Anterior cingulate cortex (tissue), 58 donors: ENCODE measurements at regions not wholly inside any gene's neighbourhood (a gene's known extent, or its start where the extent isn't known, plus 50 kb on each side); places are given as distances from the start of the nearest gene placed in this dataset.

Experiments
- DNase-seq, 58 donors: peaks; one replicate each; lab custom pipeline; 2025; lab: John Stamatoyannopoulos, UW

DNA sequence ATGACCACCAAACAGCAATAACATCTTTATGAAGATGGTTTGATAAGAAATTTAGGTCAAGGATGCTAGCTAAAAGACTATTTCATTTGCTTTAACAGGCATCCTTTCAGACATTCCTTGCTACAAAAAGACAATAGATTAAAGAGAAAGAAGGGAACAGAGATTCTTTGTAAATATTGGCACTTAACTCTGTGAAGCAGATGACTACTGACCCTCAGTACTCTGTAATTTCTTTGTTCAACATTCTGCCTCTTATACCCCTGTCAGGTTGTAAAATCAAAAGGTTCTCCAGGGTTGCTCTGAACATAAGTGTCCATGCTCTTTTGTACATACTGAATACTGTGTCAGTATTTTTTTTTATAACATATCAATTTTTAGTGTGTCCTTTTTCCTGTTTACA lies 610.6 kb upstream of the GRAMD2B start:
- no peak for DNase-seq

DNA sequence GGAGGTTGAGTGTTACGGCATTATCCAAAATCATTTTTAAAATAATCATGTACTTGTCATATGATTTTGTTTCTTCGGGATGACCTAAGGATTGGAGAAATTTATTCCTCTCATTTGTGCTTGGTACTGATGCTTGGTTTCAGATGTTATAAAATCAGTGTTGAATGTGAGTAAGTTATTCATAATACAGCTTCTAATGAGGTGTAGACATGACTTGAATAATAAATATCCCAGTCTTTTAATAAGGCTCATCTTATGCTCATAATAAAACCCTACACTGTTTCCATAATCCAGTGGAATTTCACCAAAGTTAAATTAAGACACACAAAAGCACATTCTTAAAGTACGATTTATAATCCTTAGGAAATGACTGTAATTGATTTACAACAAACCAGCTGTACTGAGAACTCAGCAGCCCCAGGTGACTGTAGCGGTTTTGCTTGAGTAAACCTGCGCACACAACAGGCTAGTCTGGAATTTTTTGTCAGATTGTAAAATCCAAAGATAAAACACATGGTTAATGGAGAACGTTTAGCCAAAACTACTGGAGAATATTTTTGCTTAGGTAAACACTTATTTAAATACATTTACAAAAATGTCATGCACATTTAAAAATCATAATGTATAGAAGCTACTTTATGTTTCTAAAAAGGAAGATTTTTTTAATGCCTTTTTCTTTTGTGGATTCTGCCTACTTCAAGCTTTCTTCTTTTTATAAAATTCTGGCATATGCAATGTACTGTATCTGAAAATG lies 609.8 kb upstream of the GRAMD2B start:
- no peak for DNase-seq

DNA sequence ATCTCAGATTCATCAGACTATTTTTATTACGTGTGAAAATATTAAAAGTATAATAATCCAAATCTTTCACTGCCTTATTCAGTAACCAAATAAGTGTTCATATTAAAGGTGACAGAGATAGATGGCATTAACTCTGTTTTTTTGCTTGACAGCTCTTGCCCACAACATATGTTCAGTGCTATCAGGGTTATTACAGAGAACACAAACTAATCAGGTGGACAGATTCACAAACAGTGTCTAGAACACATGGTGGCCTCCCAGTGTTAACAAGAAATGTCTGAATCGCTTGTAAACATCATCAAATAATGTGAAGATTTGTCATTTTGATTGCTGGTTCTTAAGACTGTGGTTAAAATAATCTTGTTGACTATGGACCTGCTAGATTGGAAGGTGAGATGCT lies 609.1 kb upstream of the GRAMD2B start:
- no peak for DNase-seq

DNA sequence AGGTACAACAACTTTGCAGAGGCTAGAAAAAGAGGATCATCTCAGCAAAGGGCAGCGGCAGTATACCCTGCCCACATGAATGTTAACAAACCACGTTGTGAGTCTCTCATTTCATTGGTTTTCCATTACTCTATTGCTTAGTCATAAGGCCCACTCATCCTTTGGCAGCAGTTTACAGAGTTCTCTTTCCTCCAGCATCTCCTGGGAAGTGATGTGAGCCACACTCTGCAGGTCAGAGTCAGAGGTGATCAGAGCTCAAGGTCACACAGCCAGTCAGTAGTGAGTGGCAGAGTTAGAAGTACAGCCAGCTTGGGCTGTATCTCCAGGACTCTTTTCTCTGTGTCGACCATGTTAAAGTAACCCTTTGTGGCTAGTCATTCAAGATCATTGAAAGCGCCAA lies 599.6 kb upstream of the GRAMD2B start:
- no peak for DNase-seq

DNA sequence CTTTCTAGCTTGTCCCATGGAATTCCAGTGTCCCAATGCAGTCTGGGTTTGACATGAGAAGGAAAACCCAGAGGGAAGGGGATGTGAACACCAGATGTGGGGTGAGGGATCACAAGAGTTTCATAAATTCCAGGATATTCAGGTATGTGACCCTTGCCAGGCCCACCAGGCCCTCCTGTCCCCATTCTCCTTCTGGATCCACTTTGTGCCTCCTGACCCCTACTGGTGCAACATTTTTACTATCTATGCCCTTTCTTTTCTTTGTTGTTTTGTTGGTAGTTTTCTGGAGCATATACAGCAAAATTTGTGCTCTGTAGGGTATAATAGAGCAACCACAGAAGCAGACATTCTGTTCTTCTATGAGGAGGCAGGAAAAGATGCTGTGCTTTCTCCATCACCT lies 597.0 kb upstream of the GRAMD2B start:
- no peak for DNase-seq

DNA sequence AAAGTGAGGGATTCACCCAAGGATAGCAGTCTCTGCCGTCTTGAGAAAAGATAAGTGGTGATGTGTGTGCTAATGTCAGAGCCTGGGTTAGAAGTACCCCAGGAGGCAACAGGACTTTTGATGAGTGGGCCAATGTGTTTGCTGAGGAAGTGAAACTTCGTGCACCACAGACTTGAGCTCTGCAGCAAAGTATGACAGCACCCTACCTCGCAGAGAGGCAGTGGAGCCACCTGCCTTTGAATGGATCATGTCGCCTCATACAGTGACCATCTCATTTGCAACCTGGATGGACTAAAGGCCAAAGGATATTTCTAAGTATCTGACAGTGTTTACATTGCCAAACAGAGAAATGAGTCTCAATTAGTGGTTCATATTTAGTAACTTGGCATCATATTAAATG lies 593.9 kb upstream of the GRAMD2B start:
- no peak for DNase-seq

DNA sequence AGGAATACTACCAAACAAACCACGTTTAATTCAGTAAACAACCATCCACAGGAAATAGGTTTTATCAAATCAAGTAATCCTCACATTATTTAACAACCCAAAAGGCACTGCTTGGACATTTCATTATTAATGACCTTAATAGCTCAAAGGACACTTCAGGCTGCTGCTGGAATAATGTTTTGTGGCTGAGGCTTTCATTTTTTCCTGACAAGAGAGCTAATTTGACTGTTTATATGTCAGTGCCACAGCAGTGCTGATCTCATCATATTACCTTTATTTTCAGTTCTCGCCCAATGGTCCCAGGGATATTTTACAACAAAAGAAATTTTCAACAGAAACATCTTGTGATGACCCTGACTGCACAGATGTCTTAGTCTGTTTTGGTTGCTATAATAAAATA lies 589.8 kb upstream of the GRAMD2B start:
- DNase-seq: no peak

DNA sequence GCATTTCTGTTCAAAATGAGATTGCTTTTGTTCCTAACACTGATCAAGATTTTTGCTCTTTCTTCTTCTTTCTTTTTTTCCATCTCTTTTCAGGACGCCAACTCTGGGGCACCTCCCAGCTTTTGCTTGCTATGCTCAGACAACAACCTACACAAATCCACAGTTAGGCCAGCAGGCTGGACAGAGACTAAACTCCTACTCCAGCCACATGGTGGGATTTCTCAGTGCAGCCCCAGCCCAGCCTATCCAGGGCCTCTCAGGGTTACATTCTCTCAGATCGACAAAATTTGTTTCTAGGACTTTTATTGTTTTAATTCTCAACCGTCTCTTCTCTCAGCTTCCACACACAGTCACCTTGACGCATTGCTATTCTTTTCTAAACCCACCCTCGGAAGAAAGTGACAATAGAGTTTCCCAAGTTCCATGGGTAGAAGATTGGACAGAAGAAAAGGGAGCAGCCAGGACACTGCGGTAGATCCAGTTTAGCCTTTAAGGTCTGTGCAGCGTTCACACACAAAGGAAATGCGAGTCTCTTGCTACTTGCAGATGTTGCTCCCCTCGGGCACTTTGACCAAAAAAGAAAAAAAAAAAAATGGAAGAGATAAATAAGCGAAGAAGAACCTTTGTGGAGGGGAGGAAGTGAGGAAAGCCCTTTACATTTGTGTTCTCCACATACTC lies 588.6 kb upstream of the GRAMD2B start:
- DNase-seq: no peak

DNA sequence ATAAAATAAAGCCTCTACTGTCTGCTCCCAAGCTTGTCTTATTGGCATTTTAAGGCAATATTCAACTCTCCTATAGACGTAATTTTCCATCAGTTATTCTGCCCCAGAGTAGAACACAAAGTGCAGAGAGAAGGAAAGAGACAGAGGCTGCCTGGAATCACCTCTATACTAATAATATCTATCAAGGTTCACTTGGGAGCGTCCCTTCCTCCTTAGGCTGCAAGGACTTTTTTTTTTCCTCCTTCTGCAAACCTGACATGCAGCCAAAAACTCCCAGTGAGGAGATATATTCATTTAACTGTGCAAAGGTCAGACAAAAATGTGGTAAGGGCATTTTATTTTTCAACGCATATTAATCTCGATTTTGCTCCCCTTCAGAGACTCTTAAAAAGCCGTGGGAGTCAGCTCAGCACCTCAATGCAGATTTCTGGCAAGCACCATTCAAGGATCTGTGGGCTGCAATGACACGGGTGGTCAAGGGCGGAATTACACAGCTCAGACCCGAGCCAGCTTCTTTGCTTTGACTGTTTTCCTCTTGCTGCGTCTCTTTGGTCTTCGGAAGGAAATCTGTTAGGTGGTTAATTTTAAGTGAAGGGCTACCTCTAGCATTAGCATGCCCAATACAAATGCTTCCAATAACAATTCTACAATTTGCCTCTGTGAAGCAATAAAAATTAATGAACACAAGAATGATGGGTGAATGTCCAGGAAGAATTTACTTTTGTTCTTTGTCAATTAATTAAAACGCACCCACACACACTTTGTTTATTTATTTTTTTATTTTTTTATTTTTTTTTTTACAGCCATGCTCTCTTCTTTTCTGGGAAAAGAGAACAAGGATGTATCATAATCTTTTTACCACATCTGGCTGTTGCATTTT lies 587.7 kb upstream of the GRAMD2B start:
- DNase-seq: peak in 28 of 58 donors; percentile 1 to 45 (median 13)

DNA sequence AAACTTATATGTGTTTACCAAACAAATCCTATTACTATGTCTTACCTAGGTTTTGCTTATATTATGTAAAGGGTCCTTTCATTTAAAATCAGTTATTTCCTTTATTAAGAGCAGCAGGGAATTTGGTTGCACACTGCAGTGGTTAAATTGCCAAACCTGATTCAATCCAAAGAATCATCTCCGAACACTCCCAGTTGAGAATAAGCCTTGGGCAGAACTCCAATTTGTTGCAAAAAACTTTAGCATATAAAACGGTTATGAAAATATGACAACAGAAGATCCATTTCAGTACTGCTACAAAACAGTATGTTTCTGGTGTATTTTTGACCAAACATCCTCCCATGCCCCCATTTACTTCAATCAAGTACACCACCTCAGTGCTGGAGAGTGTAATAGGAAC lies 587.0 kb upstream of the GRAMD2B start:
- no peak for DNase-seq

DNA sequence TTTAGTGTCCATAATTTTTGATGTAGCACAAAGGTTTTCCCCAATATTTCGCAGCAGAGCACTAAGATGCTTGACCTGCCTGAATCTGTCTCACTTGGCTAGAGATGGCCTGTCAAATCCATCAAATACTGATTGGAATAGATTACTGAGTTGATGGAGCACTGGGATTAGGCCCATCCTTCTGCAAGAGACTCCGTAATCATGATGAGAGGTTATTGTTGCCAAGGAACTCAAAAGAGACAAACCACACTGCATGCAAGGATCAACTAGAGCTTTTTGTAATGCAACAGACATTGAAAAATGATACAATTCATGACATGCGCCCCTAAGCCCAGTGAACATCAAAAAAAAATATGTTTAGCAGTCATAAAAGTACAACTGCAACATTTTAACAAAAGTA lies 585.3 kb upstream of the GRAMD2B start:
- DNase-seq: no peak

DNA sequence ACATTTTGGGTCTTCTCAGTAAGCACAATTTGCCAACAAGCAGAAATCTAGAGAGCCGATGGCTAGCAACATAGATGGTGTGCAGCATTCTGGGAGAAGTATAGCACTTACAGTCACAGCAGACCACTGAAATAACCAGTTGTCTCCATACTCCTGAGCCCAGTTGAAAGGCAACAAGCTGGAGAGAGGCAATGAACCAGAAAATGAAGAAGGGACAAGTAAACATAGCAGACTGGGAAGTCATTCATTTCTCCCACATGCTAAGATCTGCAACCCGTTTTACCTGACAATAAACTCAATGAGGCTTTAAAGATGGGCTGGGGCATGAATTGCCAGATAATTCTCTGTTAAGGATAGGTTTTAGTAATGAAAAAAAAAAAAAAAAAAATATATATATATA lies 575.6 kb upstream of the GRAMD2B start:
- DNase-seq: no peak

DNA sequence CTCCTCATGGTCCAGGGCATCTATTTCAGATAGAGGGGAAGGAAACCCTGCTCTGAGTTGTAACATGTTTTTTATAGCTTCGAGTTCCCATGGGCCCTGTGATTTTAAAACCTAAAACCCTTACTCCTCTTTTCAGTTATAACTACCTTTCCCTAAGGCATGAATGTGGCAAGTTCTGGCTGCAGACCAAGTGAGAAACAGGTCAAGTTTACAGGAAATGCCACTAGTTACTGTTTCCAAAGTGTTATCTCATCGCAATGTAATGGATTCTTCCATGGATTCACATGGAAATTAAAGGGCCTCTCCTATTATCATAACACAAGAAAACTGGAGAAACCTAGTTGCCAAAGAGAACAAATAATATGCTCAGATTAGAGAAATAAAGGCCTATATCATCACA lies 574.5 kb upstream of the GRAMD2B start:
- DNase-seq: no peak

DNA sequence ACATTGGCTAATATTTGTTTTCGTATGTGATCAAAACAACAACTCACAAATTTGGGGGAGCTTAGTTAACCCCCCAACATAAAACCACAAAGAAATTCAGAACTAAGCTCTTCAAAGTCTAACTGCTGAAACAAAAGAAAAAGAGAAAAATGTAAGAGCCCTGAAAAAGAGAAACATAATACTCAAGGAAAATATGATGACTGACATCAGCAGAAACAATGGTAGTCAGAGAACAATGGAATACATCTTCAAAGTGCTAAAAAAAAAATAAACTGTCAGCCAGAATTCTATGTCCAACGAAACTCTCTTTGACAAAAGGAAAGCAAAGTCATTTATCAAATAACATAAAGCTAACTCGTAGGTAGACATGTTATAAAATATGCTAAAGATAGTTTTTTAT lies 566.3 kb upstream of the GRAMD2B start:
- no peak for DNase-seq

DNA sequence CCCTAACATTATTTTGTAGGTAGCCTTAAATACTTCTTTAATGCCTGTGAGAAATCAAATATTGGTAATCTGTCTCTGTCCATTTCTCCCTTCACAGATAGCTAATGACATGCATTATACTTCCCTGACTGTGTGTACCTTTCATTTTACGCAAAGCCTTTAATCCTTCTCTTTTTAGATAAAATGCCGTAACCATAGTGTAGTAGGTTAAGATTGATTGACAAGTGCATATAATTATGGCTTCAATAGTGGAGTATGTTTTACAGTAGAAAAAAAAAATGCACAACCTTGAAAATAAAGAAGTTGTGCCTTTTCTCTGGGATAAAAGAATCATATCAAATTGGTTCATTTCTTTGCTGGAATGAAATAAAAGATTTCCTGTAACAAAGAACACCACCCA lies 559.6 kb upstream of the GRAMD2B start:
- no peak for DNase-seq

DNA sequence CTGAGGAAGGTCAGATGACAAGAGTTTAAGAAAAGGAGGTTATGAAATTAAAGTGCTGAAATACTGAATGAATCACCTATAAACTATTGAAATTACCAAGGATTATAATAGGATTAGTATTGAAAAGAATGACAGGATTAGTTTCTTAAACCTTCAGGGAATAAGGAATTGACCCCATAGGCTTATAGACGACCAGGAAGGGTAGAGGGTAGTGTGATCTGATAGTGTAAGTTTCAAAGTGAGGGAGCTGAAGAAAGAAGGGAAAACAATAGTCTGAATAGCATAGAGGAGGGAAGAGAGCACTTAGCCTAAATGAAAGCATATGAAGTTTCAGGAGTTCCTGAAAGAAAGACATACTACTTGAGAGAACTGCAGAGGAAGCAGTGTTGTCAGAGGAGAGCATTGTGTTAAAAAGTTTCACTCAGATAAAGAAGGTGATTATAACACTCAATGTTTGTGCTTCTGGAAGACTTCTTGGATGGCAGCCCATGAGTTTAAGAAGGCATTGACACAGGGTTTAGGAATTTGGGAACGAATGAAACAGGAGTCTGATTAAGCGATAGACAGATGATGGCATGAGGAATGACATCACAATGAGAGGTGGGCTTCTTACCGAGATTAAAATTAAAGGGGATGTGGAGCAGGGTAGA lies 557.9 kb upstream of the GRAMD2B start:
- no peak for DNase-seq

DNA sequence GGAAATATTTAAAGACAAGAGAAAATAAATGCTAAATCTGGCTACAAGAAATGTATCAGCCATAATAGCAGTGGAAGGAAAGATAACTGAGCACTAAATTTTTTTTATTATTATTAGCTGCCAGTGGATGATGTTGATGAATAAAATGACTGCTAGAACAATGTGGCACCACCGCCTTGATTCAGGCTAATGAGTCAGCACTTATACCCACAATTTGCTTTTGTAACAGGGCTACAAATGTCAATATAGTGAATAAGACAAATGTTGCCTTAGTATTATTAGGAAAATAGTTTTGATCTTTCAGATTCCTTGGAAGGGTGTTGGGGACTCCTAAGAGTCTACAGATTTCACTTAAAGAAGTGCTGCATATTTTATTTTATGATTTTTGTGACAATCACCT lies 555.2 kb upstream of the GRAMD2B start:
- no peak for DNase-seq

DNA sequence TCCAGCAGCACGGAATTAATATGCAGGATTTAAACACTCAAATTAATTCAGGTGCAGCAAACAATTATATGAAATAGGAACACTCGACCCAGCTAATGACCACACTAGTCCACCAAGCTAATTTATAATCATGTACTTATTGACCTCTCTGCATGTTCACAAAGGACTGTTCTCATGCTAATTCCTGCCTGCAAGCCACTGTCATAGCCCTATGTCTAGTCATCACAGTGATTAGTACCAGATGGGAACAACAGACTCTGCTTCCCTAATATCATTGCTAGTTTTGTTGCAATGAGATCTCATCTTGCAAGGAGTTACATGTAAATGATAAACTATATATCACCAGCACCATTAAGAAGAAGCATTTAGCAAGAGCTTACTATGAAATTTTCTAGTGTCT lies 553.0 kb upstream of the GRAMD2B start:
- no peak for DNase-seq

DNA sequence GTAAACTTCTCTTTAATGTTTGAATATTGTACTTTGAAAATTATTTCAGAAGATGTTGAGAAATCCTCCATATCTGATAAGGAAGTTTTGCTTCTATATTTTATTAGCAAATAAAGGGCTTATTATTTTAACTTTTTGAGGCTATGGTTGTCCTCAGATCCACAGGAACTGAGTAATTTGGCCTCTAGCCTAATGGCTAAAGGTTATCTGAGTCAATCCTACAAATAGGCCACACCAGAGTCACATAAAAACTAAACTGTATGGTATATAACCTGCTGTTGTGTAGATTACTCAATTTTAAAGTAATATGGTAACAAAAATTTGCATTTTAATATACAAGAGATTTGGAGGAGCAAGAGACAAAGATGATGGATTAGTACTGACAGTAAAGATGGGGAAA lies 549.2 kb upstream of the GRAMD2B start:
- no peak for DNase-seq

DNA sequence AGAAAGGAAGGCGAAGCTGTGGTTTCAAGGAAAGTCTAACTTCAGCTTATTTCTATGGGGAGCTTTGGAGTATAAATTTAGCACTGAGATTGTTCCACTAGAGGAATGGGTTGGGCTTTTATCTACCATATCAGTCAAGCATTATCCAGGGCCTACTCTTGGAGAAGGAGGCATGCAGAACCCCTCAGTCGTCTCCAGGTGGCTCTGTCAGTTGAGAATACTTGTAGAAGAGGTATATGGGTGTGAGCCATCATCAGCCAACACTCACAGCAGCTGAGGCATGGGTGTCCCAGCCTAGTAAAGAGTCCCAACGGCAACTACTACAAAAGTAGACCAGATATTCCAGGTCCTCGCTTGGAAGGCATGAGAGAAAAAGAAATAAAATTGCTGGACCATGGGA lies 548.5 kb upstream of the GRAMD2B start:
- no peak for DNase-seq

DNA sequence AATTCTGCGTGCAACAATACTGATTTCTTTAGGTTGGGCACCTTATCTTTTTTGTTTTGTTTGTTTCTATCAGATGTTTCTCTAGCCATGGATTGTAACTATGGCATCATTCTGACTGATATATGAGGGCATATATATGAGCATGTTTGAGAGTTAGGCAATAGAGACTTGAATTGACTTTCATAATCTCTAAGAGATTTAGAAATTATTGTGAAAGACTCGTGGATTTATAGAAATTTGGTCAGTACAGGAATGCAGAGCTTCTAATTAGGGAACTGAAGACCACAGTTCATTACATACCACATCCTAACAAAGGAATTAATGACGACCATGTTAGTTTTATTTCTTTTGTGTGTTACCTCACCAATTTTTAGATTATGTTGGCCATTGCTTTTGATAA lies 546.0 kb upstream of the GRAMD2B start:
- no peak for DNase-seq
